Peyer's patch (tissue), 4 donors: ENCODE measurements at regions not wholly inside any gene's neighbourhood (a gene's known extent, or its start where the extent isn't known, plus 50 kb on each side); places are given as distances from the start of the nearest gene placed in this dataset.

Experiments used
- DNase-seq, 3 donors: peaks; one replicate each; pipeline ENCODE4 v3.0.0-alpha.2; 2017 to 2019
- H3K27ac ChIP-seq, 4 donors: fragments of 200-600 bp; sonication (generic); one replicate each; pipeline ENCODE4 v1.5.1; 2016 to 2019
- H3K27me3 ChIP-seq, 2 donors: fragments of 200-600 bp; sonication (generic); one replicate each; pipeline ENCODE4 v1.5.1; 2019
- H3K36me3 ChIP-seq, 3 donors: fragments of 200-600 bp; sonication (generic); one replicate each; pipeline ENCODE4 v1.5.1; 2016 to 2019
- H3K4me1 ChIP-seq, 4 donors: fragments of 200-600 bp; sonication (generic); one replicate each; pipeline ENCODE4 v1.5.1; 2016 to 2019
- H3K4me3 ChIP-seq, 4 donors: fragments of 200-600 bp; sonication (generic); 1 replicate in 3 of 4; 2 replicates in 1 of 4; pipeline ENCODE4 v1.5.1; 2016 to 2019; ENCODE audit warnings: mild to moderate bottlenecking in 1 of 4
- H3K9me3 ChIP-seq, 4 donors: fragments of 200-600 bp; sonication (generic); one replicate each; pipeline ENCODE4 v1.5.1; 2016 to 2019; ENCODE audit warnings: mild to moderate bottlenecking in 1 of 4
- POLR2A ChIP-seq, 2 donors: fragments of 450-650 bp; IDR thresholded peaks; one replicate each; pipeline ENCODE4 v1.5.1; 2017; ENCODE audit warnings: antibody characterized with exemption in 2 of 2, mild to moderate bottlenecking in 2 of 2, moderate library complexity in 2 of 2
- TF ChIP-seq, protein P1 (sequence below), 6 experiments: fragments of 450-650 bp in 4 of 6; fragments of 200-600 bp in 2 of 6; sonication (generic) in 1 of 6; IDR thresholded peaks; one replicate each; pipeline ENCODE4 v1.5.1; 2017 to 2019; ENCODE audit warnings: antibody characterized with exemption in 6 of 6, mild to moderate bottlenecking in 3 of 6, moderate library complexity in 1 of 6

DNA sequence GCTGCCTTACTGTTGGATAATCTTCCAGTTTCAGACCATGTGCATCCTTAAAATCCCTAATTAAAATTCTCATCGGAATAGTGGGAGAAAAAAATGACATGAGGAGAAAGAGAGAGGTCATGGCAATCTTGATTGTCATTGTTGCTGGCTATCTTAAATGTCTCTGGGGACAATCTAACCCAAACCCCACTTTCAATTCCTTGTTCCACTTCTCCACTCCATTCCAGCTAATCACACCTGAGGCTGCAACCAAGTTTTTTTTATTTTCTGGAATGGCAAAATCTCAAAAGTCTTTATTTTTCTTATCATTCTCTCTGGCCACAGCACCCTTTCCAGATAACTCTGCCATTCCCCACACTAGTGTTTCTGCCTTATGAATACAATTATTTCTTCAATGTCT is 171.9 kb upstream of the RASA1 start:
- H3K27me3 ChIP-seq: no peaks in the 10 kb centered on the region
- TF ChIP-seq POLR2A (IDR thresholded peaks at IDR 0.05): no peak
- TF ChIP-seq, protein P1, sequence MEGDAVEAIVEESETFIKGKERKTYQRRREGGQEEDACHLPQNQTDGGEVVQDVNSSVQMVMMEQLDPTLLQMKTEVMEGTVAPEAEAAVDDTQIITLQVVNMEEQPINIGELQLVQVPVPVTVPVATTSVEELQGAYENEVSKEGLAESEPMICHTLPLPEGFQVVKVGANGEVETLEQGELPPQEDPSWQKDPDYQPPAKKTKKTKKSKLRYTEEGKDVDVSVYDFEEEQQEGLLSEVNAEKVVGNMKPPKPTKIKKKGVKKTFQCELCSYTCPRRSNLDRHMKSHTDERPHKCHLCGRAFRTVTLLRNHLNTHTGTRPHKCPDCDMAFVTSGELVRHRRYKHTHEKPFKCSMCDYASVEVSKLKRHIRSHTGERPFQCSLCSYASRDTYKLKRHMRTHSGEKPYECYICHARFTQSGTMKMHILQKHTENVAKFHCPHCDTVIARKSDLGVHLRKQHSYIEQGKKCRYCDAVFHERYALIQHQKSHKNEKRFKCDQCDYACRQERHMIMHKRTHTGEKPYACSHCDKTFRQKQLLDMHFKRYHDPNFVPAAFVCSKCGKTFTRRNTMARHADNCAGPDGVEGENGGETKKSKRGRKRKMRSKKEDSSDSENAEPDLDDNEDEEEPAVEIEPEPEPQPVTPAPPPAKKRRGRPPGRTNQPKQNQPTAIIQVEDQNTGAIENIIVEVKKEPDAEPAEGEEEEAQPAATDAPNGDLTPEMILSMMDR (IDR thresholded peaks at IDR 0.05): no peak
- peaks cover 0 to 5% (median 0%) of the 10 kb centered on the region in 4 donors for H3K4me1 ChIP-seq
- no peak overlapping the region for H3K27ac ChIP-seq
- no peak overlapping the region for H3K4me3 ChIP-seq
- DNase-seq: no peak
- no peaks in the 10 kb centered on the region for H3K36me3 ChIP-seq
- H3K9me3 ChIP-seq: no peaks in the 10 kb centered on the region

DNA sequence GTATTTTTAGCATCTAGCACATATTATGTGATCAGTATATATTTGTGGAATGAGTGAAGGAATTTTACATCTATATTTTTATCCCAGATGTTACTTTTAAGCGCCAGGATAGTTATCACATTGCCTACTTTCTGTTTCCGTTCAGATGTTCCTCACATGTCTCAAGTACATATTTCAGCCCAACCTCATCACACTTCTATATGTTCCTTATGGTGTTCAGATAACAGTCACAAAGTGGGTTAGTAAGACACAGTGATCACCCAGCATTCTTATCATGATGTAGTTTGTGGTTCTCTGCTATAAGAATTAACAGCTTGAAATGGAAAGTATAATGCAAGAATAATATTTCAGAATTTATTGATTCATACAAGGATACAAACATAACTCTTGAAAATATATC is 170.0 kb upstream of the RASA1 start:
- Histone ChIP-seq H3K4me1 (peaks cover 0 to 5% (median 0%) of the 10 kb centered on the region in 4 donors), H3K27me3 (no peaks in the 10 kb centered on the region), H3K36me3 (no peaks in the 10 kb centered on the region), H3K9me3 (no peaks in the 10 kb centered on the region), H3K27ac (no peak overlapping the region), H3K4me3 (no peak overlapping the region)
- no peak for TF ChIP-seq POLR2A (IDR thresholded peaks at IDR 0.05)
- TF ChIP-seq, protein P1 (IDR thresholded peaks at IDR 0.05): no peak
- no peak for DNase-seq

DNA sequence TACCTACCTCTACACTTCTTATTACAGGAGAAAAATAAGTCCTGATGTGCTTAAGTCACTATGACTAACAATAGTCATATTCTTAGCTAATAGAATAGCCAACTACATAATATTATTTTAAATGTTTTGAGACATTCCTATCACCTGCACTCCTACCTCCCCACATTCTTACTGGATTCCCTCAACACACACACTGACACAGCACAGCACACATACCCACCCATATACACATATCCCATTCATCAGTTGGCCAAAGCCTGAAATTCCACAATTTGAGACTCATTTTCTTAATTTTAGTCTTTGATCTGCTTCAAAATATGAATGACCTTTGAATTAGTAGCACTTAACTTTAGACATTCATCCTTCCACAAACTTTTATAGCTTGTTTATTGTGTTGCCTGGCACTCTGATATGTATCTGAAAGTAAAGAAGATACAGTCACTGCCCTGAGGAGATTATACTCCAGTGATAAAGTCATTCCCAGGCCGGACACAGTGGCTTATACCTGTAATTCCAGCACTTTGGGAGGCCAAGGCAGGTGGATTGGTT is 168.3 kb upstream of the RASA1 start:
- H3K4me1 ChIP-seq: peaks cover 0 to 5% (median 0%) of the 10 kb centered on the region in 4 donors
- H3K36me3 ChIP-seq: no peaks in the 10 kb centered on the region
- no peaks in the 10 kb centered on the region for H3K27me3 ChIP-seq
- DNase-seq: no peak
- no peaks in the 10 kb centered on the region for H3K9me3 ChIP-seq
- TF ChIP-seq, protein P1 (IDR thresholded peaks at IDR 0.05): no peak
- TF ChIP-seq POLR2A (IDR thresholded peaks at IDR 0.05): no peak
- no peak overlapping the region for H3K27ac ChIP-seq
- no peak overlapping the region for H3K4me3 ChIP-seq

DNA sequence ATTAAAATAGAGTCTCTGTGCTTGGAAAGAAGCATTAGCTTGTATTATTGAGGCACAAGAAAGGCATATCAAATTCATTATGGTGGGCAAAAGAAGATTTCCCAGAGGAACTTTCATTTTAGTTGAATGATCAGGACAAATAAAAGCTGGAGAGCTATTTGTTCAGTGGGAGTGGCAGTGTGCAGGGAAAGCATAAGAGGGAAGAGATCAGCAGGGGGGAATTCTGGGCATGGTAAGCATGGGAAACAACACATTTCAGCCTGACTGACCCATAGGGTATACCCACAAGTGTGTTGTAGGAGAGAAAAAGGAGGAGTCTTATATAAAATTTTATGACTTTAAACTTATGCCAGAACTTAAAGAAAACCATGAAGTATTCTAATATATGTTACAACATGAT is 167.7 kb upstream of the RASA1 start:
- DNase-seq: no peak
- Histone ChIP-seq H3K27me3 (no peaks in the 10 kb centered on the region), H3K4me1 (peaks cover 0 to 5% (median 0%) of the 10 kb centered on the region in 4 donors), H3K36me3 (no peaks in the 10 kb centered on the region), H3K27ac (no peak overlapping the region), H3K9me3 (no peaks in the 10 kb centered on the region), H3K4me3 (no peak overlapping the region)
- TF ChIP-seq POLR2A (IDR thresholded peaks at IDR 0.05): no peak
- TF ChIP-seq, protein P1 (IDR thresholded peaks at IDR 0.05): no peak

DNA sequence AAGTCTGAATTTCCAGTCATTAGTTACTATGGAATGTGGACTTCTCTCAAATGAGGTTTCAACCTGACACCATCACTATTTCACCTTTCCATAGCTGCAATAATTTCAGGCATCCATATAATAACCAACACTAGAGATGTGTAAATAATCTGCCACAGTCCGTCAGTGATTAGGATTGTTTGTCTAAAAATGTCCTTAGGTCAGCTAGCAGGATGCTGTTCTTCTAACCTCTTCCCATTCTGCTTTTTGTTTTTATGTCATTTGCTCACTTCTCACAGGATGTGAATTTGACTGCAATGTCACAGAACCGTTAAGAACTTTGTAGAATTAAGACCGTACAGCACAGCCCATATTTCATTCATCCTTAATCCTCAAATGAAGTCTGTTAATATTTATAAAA is 166.4 kb upstream of the RASA1 start:
- TF ChIP-seq, protein P1 (IDR thresholded peaks at IDR 0.05): no peak
- no peak for TF ChIP-seq POLR2A (IDR thresholded peaks at IDR 0.05)
- Histone ChIP-seq H3K4me3 (no peak overlapping the region), H3K27me3 (no peaks in the 10 kb centered on the region), H3K4me1 (peaks cover 0 to 5% (median 0%) of the 10 kb centered on the region in 4 donors), H3K36me3 (no peaks in the 10 kb centered on the region), H3K27ac (no peak overlapping the region), H3K9me3 (no peaks in the 10 kb centered on the region)
- DNase-seq: no peak

DNA sequence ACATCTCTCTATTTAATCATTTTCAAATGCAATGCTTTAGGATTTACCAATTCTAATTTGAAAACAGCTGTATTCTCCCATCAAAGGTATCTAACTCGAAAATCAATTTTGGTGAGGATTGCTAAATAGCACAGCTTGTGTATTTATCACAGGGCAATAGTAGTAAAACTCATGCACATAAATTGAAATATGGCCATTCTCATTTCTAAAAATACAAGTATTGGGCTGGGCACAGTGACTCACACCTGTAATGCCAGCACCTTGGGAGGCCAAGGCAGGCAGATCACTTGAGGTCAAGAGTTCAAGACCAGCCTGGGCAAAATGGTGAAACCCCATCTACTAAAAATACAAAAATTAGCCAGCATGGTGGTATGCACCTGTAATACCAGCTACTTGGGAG is 164.8 kb upstream of the RASA1 start:
- no peaks in the 10 kb centered on the region for H3K9me3 ChIP-seq
- H3K27ac ChIP-seq: no peak overlapping the region
- peaks cover 0 to 5% (median 0%) of the 10 kb centered on the region in 4 donors for H3K4me1 ChIP-seq
- no peak overlapping the region for H3K4me3 ChIP-seq
- no peak for TF ChIP-seq POLR2A (IDR thresholded peaks at IDR 0.05)
- TF ChIP-seq, protein P1 (IDR thresholded peaks at IDR 0.05): no peak
- H3K27me3 ChIP-seq: no peaks in the 10 kb centered on the region
- H3K36me3 ChIP-seq: no peaks in the 10 kb centered on the region
- DNase-seq: no peak
